GM21381 (cell line): ENCODE measurements at regions not wholly inside any gene's neighbourhood (a gene's known extent, or its start where the extent isn't known, plus 50 kb on each side); places are given as distances from the start of the nearest gene placed in this dataset.

Experiments used
- ATAC-seq: cut with Tn5 transposase; IDR thresholded peaks from one replicate; pipeline ENCODE4 v1.9.1; 2021; ENCODE audit warnings: mild to moderate bottlenecking, moderate library complexity; ENCODE audit not compliant: unreplicated experiment

- ATAC-seq, result peak; percentile 92
These were observed 173.7 kb upstream of the GALNTL6 start for GRCh38 chr4:171639540-171639939.

GRCh38 chr4:171636606-171637005 is 176.6 kb upstream of the GALNTL6 start:
- ATAC-seq, result no peak

GRCh38 chr4:171629737-171630136 is 183.5 kb upstream of the GALNTL6 start:
- ATAC-seq, result no peak

- ATAC-seq, result peak; percentile 95
These were observed 184.0 kb upstream of the GALNTL6 start for GRCh38 chr4:171629182-171629581.

- ATAC-seq, result no peak
These were observed 186.7 kb upstream of the GALNTL6 start for GRCh38 chr4:171626554-171626953.

- ATAC-seq, result no peak
These were observed 190.5 kb upstream of the GALNTL6 start for GRCh38 chr4:171622729-171623128.

GRCh38 chr4:171621646-171622045 is 191.6 kb upstream of the GALNTL6 start:
- ATAC-seq, result peak; percentile 45

- no peak for ATAC-seq
These were observed 200.3 kb upstream of the GALNTL6 start for GRCh38 chr4:171612907-171613306.

GRCh38 chr4:171602638-171603355 is 210.4 kb upstream of the GALNTL6 start:
- no peak for ATAC-seq

GRCh38 chr4:171601091-171601490 is 212.1 kb upstream of the GALNTL6 start:
- ATAC-seq, result no peak

GRCh38 chr4:171599628-171600027 is 213.6 kb upstream of the GALNTL6 start:
- no peak for ATAC-seq

GRCh38 chr4:171594293-171594692 is 218.9 kb upstream of the GALNTL6 start:
- no peak for ATAC-seq

- no peak for ATAC-seq
These were observed 222.5 kb upstream of the GALNTL6 start for GRCh38 chr4:171590716-171591115.

- no peak for ATAC-seq
These were observed 224.4 kb upstream of the GALNTL6 start for GRCh38 chr4:171588764-171589163.

GRCh38 chr4:171588051-171588545 is 225.1 kb upstream of the GALNTL6 start:
- ATAC-seq, result no peak

- no peak for ATAC-seq
These were observed 229.4 kb upstream of the GALNTL6 start for GRCh38 chr4:171583790-171584189.

- ATAC-seq, result no peak
These were observed 230.1 kb upstream of the GALNTL6 start for GRCh38 chr4:171582961-171583581.

GRCh38 chr4:171573181-171573580 is 240.0 kb upstream of the GALNTL6 start:
- ATAC-seq, result no peak

GRCh38 chr4:171565130-171565788 is 247.9 kb upstream of the GALNTL6 start:
- peak; percentile 81 for ATAC-seq

GRCh38 chr4:171561419-171561818 is 251.8 kb upstream of the GALNTL6 start:
- no peak for ATAC-seq

- ATAC-seq, result no peak
These were observed 259.2 kb upstream of the GALNTL6 start for GRCh38 chr4:171553961-171554360.

GRCh38 chr4:171542640-171543039 is 270.6 kb upstream of the GALNTL6 start:
- ATAC-seq, result no peak
